Liver (tissue), 3 donors: ENCODE measurements at regions not wholly inside any gene's neighbourhood (a gene's known extent, or its start where the extent isn't known, plus 50 kb on each side); places are given as distances from the start of the nearest gene placed in this dataset.

Experiments used
- EGR1 ChIP-seq, 2 donors: IDR thresholded peaks; 2 replicates each; pipeline ENCODE4 v1.6.1; 2016 to 2018; ENCODE audit warnings: antibody characterized with exemption in 2 of 2, low read depth in 2 of 2
- FOXA1 ChIP-seq: IDR thresholded peaks from 2 replicates; pipeline ENCODE4 v1.6.1; 2016; ENCODE audit warnings: antibody characterized with exemption
- GABPA ChIP-seq, 2 donors: IDR thresholded peaks in 1 of 2; conservative IDR thresholded peaks in 1 of 2; 2 replicates each; pipeline ENCODE4 v1.6.1; 2016; ENCODE audit warnings: antibody characterized with exemption in 2 of 2, mild to moderate bottlenecking in 1 of 2, moderate library complexity in 1 of 2
- JUND ChIP-seq, 2 donors: IDR thresholded peaks; 2 replicates each; pipeline ENCODE4 v1.6.1; 2016; ENCODE audit warnings: antibody characterized with exemption in 2 of 2
- NR2F2 ChIP-seq: IDR thresholded peaks from 2 replicates; pipeline ENCODE4 v1.6.1; 2016; ENCODE audit warnings: antibody characterized with exemption
- RAD21 ChIP-seq, 2 donors: IDR thresholded peaks; 2 replicates each; pipeline ENCODE4 v1.6.1; 2016; ENCODE audit warnings: antibody characterized with exemption in 2 of 2, mild to moderate bottlenecking in 2 of 2
- RXRA ChIP-seq, 2 donors: IDR thresholded peaks; 2 replicates each; pipeline ENCODE4 v1.6.1; 2017 to 2018; ENCODE audit warnings: antibody characterized with exemption in 2 of 2, mild to moderate bottlenecking in 1 of 2
- TAF1 ChIP-seq: conservative IDR thresholded peaks from 2 replicates; pipeline ENCODE4 v1.6.1; 2016; ENCODE audit warnings: antibody characterized with exemption, mild to moderate bottlenecking
- YY1 ChIP-seq: IDR thresholded peaks from 2 replicates; pipeline ENCODE4 v1.6.1; 2016; ENCODE audit warnings: antibody characterized with exemption, mild to moderate bottlenecking
- ZBTB33 ChIP-seq: IDR thresholded peaks from 2 replicates; pipeline ENCODE4 v1.6.1; 2016; ENCODE audit warnings: antibody characterized with exemption
- TF ChIP-seq, protein P1 (sequence below): fragments of 150-350 bp; IDR thresholded peaks from 2 replicates; pipeline ENCODE4 v1.5.1; 2017; ENCODE audit warnings: improper control_type of control experiment, low read depth, low read length; ENCODE audit not compliant: missing input control
- TF ChIP-seq, protein P2 (sequence below): IDR thresholded peaks from 2 replicates; pipeline ENCODE4 v1.6.1; 2016; ENCODE audit warnings: antibody characterized with exemption
- TF ChIP-seq, protein P3 (sequence below): IDR thresholded peaks from 2 replicates; pipeline ENCODE4 v1.6.1; 2016; ENCODE audit warnings: antibody characterized with exemption, mild to moderate bottlenecking
- TF ChIP-seq, protein P4 (sequence below): IDR thresholded peaks from 2 replicates; pipeline ENCODE4 v1.6.1; 2016; ENCODE audit warnings: antibody characterized with exemption
- donor health status: healthy.
- donor health status: healthy.

DNA sequence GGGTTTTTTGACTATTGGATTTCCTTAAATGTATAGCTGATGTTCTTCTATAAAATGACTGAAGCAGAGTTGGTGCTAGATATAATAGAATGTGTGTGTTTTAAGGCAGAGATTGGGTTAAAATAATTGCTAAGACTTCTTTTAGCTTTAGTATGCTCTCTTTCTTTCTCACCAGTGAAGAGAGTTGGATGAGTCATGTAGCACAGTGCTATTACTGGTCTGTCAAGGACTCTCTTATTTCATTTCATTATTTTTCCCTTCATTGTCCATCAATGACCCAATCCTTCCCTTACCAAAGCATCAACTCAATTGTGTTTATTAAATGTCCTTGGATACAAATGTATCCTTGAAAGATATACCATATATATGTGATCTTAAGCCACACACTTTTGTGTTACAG is 268.9 kb downstream of the IRS2 start:
- TF ChIP-seq TAF1 (no peak), JUND (IDR thresholded peaks at IDR 0.05) (no peak), GABPA (IDR thresholded peaks at IDR 0.05 in 1 of 2, conservative IDR thresholded peaks at IDR 0.05 in 1 of 2) (no peak), YY1 (no peak), RAD21 (IDR thresholded peaks at IDR 0.05) (no peak), NR2F2 (no peak), EGR1 (IDR thresholded peaks at IDR 0.05; ENCODE audit: low read depth in 2 of 2) (no peak), ZBTB33 (no peak), FOXA1 (no peak), RXRA (IDR thresholded peaks at IDR 0.05) (no peak)
- TF ChIP-seq, protein P1, sequence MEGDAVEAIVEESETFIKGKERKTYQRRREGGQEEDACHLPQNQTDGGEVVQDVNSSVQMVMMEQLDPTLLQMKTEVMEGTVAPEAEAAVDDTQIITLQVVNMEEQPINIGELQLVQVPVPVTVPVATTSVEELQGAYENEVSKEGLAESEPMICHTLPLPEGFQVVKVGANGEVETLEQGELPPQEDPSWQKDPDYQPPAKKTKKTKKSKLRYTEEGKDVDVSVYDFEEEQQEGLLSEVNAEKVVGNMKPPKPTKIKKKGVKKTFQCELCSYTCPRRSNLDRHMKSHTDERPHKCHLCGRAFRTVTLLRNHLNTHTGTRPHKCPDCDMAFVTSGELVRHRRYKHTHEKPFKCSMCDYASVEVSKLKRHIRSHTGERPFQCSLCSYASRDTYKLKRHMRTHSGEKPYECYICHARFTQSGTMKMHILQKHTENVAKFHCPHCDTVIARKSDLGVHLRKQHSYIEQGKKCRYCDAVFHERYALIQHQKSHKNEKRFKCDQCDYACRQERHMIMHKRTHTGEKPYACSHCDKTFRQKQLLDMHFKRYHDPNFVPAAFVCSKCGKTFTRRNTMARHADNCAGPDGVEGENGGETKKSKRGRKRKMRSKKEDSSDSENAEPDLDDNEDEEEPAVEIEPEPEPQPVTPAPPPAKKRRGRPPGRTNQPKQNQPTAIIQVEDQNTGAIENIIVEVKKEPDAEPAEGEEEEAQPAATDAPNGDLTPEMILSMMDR: no peak
- TF ChIP-seq, protein P2, sequence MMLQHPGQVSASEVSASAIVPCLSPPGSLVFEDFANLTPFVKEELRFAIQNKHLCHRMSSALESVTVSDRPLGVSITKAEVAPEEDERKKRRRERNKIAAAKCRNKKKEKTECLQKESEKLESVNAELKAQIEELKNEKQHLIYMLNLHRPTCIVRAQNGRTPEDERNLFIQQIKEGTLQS: no peak
- TF ChIP-seq, protein P3, sequence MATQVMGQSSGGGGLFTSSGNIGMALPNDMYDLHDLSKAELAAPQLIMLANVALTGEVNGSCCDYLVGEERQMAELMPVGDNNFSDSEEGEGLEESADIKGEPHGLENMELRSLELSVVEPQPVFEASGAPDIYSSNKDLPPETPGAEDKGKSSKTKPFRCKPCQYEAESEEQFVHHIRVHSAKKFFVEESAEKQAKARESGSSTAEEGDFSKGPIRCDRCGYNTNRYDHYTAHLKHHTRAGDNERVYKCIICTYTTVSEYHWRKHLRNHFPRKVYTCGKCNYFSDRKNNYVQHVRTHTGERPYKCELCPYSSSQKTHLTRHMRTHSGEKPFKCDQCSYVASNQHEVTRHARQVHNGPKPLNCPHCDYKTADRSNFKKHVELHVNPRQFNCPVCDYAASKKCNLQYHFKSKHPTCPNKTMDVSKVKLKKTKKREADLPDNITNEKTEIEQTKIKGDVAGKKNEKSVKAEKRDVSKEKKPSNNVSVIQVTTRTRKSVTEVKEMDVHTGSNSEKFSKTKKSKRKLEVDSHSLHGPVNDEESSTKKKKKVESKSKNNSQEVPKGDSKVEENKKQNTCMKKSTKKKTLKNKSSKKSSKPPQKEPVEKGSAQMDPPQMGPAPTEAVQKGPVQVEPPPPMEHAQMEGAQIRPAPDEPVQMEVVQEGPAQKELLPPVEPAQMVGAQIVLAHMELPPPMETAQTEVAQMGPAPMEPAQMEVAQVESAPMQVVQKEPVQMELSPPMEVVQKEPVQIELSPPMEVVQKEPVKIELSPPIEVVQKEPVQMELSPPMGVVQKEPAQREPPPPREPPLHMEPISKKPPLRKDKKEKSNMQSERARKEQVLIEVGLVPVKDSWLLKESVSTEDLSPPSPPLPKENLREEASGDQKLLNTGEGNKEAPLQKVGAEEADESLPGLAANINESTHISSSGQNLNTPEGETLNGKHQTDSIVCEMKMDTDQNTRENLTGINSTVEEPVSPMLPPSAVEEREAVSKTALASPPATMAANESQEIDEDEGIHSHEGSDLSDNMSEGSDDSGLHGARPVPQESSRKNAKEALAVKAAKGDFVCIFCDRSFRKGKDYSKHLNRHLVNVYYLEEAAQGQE: no peak
- TF ChIP-seq, protein P4, sequence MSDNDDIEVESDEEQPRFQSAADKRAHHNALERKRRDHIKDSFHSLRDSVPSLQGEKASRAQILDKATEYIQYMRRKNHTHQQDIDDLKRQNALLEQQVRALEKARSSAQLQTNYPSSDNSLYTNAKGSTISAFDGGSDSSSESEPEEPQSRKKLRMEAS: no peak
